MM.1S (cell line): ENCODE measurements at regions not wholly inside any gene's neighbourhood (a gene's known extent, or its start where the extent isn't known, plus 50 kb on each side); places are given as distances from the start of the nearest gene placed in this dataset.

Source experiments
- DNase-seq: peaks from one replicate; pipeline ENCODE4 v3.0.0-alpha.2; 2015
- H2AFZ ChIP-seq: fragments of 300-600 bp; sonication (generic); 2 replicates; pipeline ENCODE4 v1.6.0; 2016; ENCODE audit warnings: antibody characterized with exemption, low read length
- H3F3A ChIP-seq: fragments of 300-600 bp; sonication (generic); 2 replicates; pipeline ENCODE4 v1.6.1; 2016; ENCODE audit warnings: mild to moderate bottlenecking, antibody characterized with exemption, low read length, moderate library complexity, mixed read lengths; ENCODE audit not compliant: insufficient read depth
- H3K27ac ChIP-seq: fragments of 300-600 bp; sonication (generic); 2 replicates; pipeline ENCODE4 v1.5.1; 2016; ENCODE audit warnings: mild to moderate bottlenecking, low read length
- H3K27me3 ChIP-seq: fragments of 300-600 bp; sonication (generic); replicated peaks from 2 replicates; pipeline ENCODE4 v1.6.0; 2016; ENCODE audit warnings: low read length; ENCODE audit not compliant: insufficient read depth
- H3K36me3 ChIP-seq: fragments of 300-600 bp; sonication (generic); replicated peaks from 2 replicates; pipeline ENCODE4 v1.6.1; 2016; ENCODE audit warnings: mild to moderate bottlenecking, low read length, mixed read lengths; ENCODE audit not compliant: insufficient read depth
- H3K4me1 ChIP-seq: fragments of 300-600 bp; sonication (generic); 2 replicates; pipeline ENCODE4 v1.6.1; 2016; ENCODE audit warnings: low read length, mixed read lengths
- H3K4me2 ChIP-seq: fragments of 300-600 bp; sonication (generic); 2 replicates; pipeline ENCODE4 v1.6.0; 2016; ENCODE audit warnings: low read depth, low read length
- H3K4me3 ChIP-seq: fragments of 300-600 bp; sonication (generic); 2 replicates; pipeline ENCODE4 v1.5.1; 2016; ENCODE audit warnings: low read length, mixed read lengths
- H3K79me2 ChIP-seq: fragments of 300-600 bp; sonication (generic); 2 replicates; pipeline ENCODE4 v1.6.1; 2016; ENCODE audit warnings: mixed run types, low read length, mixed read lengths
- H3K9ac ChIP-seq: fragments of 300-600 bp; sonication (generic); 2 replicates; pipeline ENCODE4 v1.6.1; 2016; ENCODE audit warnings: low read length, mixed read lengths
- H3K9me2 ChIP-seq: fragments of 300-600 bp; sonication (generic); replicated peaks from 2 replicates; pipeline ENCODE4 v1.6.1; 2016; ENCODE audit warnings: mild to moderate bottlenecking, low read length, mixed read lengths; ENCODE audit not compliant: insufficient read depth
- H3K9me3 ChIP-seq: fragments of 300-600 bp; sonication (generic); replicated peaks from 2 replicates; pipeline ENCODE4 v1.6.1; 2016; ENCODE audit warnings: mild to moderate bottlenecking, low read length, mixed read lengths; ENCODE audit not compliant: insufficient read depth
- H4K20me1 ChIP-seq: fragments of 300-600 bp; sonication (generic); 2 replicates; pipeline ENCODE4 v1.6.1; 2016; ENCODE audit warnings: mild to moderate bottlenecking, low read length, moderate library complexity, mixed read lengths; ENCODE audit not compliant: insufficient read depth
- CTCF ChIP-seq: fragments of 300-600 bp; sonication (generic); IDR thresholded peaks from 2 replicates; pipeline ENCODE4 v1.5.1; 2016; ENCODE audit warnings: antibody characterized with exemption, low read length, mixed read lengths
- EZH2 ChIP-seq: fragments of 300-600 bp; sonication (generic); optimal IDR thresholded peaks from 2 replicates; pipeline ENCODE3; 2017; ENCODE audit warnings: low read depth, mild to moderate bottlenecking, antibody characterized with exemption, low read length, mixed read lengths
- EZH2phosphoT487 ChIP-seq: fragments of 300-600 bp; sonication (generic); IDR thresholded peaks from 2 replicates; pipeline ENCODE4 v1.6.1; 2018; ENCODE audit warnings: antibody characterized with exemption, low read length

DNA sequence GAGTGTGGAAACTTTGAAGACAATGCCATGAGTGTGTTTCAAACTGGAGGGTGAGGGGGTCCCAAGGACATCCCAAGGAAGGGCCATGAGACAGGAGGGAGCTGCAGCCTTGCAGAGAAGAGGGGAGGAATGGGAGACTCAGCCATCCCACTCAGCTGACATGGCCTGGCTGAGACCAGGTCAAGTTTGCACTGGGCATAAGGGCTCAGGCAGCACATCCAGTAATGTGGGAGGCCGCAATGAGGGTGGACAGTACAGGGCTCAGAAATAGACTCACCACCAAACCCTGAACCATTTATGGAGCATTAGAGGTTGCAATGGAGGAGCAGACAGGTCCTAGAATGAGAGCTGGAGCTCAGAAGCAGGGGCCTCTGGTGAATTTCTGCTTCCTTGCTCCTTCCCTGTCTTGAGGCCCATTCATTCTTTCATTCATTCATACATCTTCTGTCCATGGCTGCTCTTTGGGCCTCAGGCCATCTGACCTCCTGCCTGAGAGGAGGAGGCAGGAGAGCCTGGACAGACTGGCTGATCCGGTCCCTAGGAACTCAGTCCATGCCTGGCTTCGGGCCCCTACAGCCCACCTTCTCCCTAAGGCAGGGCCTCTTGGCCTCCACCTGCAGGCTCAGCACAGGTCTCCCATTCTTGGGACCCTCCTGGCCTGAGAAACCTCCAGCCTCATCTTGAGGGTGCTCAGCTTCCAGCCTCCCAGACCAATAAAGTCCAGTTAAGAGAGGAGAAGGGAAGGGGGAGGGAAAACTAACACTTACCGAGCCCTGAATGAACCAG, 70.5 kb upstream of the CDH5 start:
- DNase-seq = no peak
- no peak overlapping the region for H2AFZ ChIP-seq
- no peaks in the 10 kb centered on the region for H3K4me1 ChIP-seq
- no peaks in the 10 kb centered on the region for H3F3A ChIP-seq
- H3K27ac ChIP-seq = no peak overlapping the region
- no peak for TF ChIP-seq EZH2phosphoT487
- no peak for TF ChIP-seq EZH2
- TF ChIP-seq CTCF = no peak
- H3K36me3 ChIP-seq = no peaks in the 10 kb centered on the region
- H3K79me2 ChIP-seq = no peaks in the 10 kb centered on the region
- no peak overlapping the region for H3K4me3 ChIP-seq
- no peaks in the 10 kb centered on the region for H4K20me1 ChIP-seq
- H3K4me2 ChIP-seq = no peak overlapping the region
- H3K9ac ChIP-seq = no peak overlapping the region
- H3K9me2 ChIP-seq = no peaks in the 10 kb centered on the region
- no peaks in the 10 kb centered on the region for H3K27me3 ChIP-seq
- H3K9me3 ChIP-seq = no peaks in the 10 kb centered on the region

GRCh38 chr16:66295213-66295612, 71.3 kb upstream of the CDH5 start:
- TF ChIP-seq EZH2 (no peak), CTCF (no peak), EZH2phosphoT487 (no peak)
- no peaks in the 10 kb centered on the region for H3K36me3 ChIP-seq
- H3K9ac ChIP-seq = no peak overlapping the region
- H2AFZ ChIP-seq = no peak overlapping the region
- no peaks in the 10 kb centered on the region for H4K20me1 ChIP-seq
- H3K4me1 ChIP-seq = no peaks in the 10 kb centered on the region
- H3K79me2 ChIP-seq = no peaks in the 10 kb centered on the region
- DNase-seq = no peak
- H3K9me3 ChIP-seq = no peaks in the 10 kb centered on the region
- no peaks in the 10 kb centered on the region for H3F3A ChIP-seq
- H3K27me3 ChIP-seq = no peaks in the 10 kb centered on the region
- no peaks in the 10 kb centered on the region for H3K9me2 ChIP-seq
- no peak overlapping the region for H3K4me2 ChIP-seq
- H3K27ac ChIP-seq = no peak overlapping the region
- no peak overlapping the region for H3K4me3 ChIP-seq

DNA sequence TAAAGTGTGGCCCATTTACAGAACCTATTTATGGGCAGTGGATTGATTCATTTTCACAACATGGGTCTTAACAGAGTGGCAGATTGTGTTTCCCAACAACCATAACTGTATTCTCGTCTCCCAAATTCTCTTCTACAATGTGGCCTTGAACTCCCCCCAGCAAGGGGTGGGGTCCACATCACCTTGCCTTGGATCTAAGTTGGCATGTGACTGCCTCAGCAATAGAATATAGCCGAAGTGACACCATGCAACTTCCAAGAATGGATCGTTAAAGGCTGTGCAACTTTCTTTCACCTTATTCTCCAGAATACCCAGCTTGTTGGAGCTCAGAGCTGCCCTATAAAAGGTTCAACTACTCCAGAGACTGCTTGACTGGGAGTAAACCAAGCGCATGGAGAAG, 72.0 kb upstream of the CDH5 start:
- Histone ChIP-seq H3K79me2 (no peaks in the 10 kb centered on the region), H3K36me3 (no peaks in the 10 kb centered on the region), H3K4me1 (no peaks in the 10 kb centered on the region), H3F3A (no peaks in the 10 kb centered on the region), H3K4me3 (no peak overlapping the region), H4K20me1 (no peaks in the 10 kb centered on the region), H3K9me2 (no peaks in the 10 kb centered on the region), H2AFZ (no peak overlapping the region), H3K27ac (no peak overlapping the region), H3K4me2 (no peak overlapping the region), H3K27me3 (no peaks in the 10 kb centered on the region), H3K9me3 (no peaks in the 10 kb centered on the region), H3K9ac (no peak overlapping the region)
- no peak for DNase-seq
- TF ChIP-seq EZH2phosphoT487 = no peak
- TF ChIP-seq CTCF = no peak
- no peak for TF ChIP-seq EZH2
